Heart right ventricle (tissue), 16 donors: ENCODE measurements at regions not wholly inside any gene's neighbourhood (a gene's known extent, or its start where the extent isn't known, plus 50 kb on each side); places are given as distances from the start of the nearest gene placed in this dataset.

Experiments
- ATAC-seq, 8 donors: fragments of 200-7000 bp; cut with Tn5 transposase; one replicate each; pipeline ENCODE4 v1.9.1; 2020; ENCODE audit warnings: mild to moderate bottlenecking in 8 of 8, moderate library complexity in 8 of 8, moderate number of reproducible peaks in 1 of 8
- DNase-seq, 2 donors: peaks; one replicate each; pipeline ENCODE4 v3.0.0-alpha.2; 2020
- H3K27ac ChIP-seq, 10 donors: fragments of 200-600 bp; sonication (generic) in 2 of 10; one replicate each; pipeline versions ENCODE4 v1.5.0 to v1.8.0; 2020 to 2022; ENCODE audit warnings: mild to moderate bottlenecking in 3 of 10
- H3K27me3 ChIP-seq, 7 donors: fragments of 200-600 bp; one replicate each; pipeline ENCODE4 v1.8.0; 2021 to 2022; ENCODE audit warnings: mild to moderate bottlenecking in 2 of 7
- H3K36me3 ChIP-seq, 9 donors: fragments of 200-600 bp; sonication (generic) in 1 of 9; one replicate each; pipeline versions ENCODE4 v1.5.0 to v1.8.0; 2020 to 2022; ENCODE audit warnings: mild to moderate bottlenecking in 2 of 9
- H3K4me1 ChIP-seq, 9 donors: fragments of 200-600 bp; sonication (generic) in 1 of 9; one replicate each; pipeline versions ENCODE4 v1.5.0 to v1.8.0; 2020 to 2022; ENCODE audit warnings: mild to moderate bottlenecking in 4 of 9
- H3K4me3 ChIP-seq, 10 donors: fragments of 200-600 bp; sonication (generic) in 2 of 10; one replicate each; pipeline versions ENCODE4 v1.5.0 to v1.8.0; 2020 to 2022; ENCODE audit warnings: mild to moderate bottlenecking in 7 of 10, moderate library complexity in 2 of 10
- H3K9me3 ChIP-seq, 11 donors: fragments of 200-600 bp in 10 of 11; sonication (generic) in 2 of 11; one replicate each; pipeline versions ENCODE4 v1.5.0 to v1.8.0; 2013 to 2022; ENCODE audit warnings: mild to moderate bottlenecking in 2 of 11, control low read depth in 1 of 11, moderate library complexity in 1 of 11
- WGBS, 2 donors: extraction: QIAGEN DNeasy Blood & Tissue Kit; methylation state at CpG; one replicate each; pipeline ENCODE4 v1.1.7; 2013; ENCODE audit warnings: inconsistent platforms in 1 of 2; 5-methylcytosine and 5-hydroxymethylcytosine counted together
- intact Hi-C, 10 donors: fragments of 100-400 bp; cut with DNase I; formaldehyde crosslinking; loops; one replicate each; pipeline versions ENCODE4 v1.11.1 to v1.14.2; 2022
- TF ChIP-seq, protein P1 (sequence below), 9 donors: fragments of 200-600 bp; sonication (generic) in 2 of 9; IDR thresholded peaks; one replicate each; pipeline versions ENCODE4 v1.5.0 to v1.8.0; 2021 to 2022; ENCODE audit warnings: antibody characterized with exemption in 9 of 9, mild to moderate bottlenecking in 5 of 9, moderate library complexity in 1 of 9
- donor health status: Arrhythmogenic right ventricular cardiomyopathy.
- donor health status: ischemic (EF 13 %, LVEDD 7.1; RV severe dilation, severe dysfunction).
- donor health status: healthy with polysubstance abuse.
- donor health status: DM: no; HTN: yes; CAD: no.
- donor health status: DM: no; HTN: no; CAD: no.
- donor health status: ischemic (EF 25% LVEDD 6.9; RV normal size, moderate dysfunction).
- donor health status: ischemic (EF 25% LVEDD 5.7; RV mildly dilated, moderate dysfunction).
- donor health status: healthy.
- donor health status: DM: yes; HTN: yes; CAD: no.
- donor health status: Ischemic cardiomyopathy.
- donor health status: ischemic (EF 35%, LVEDD 5.7; RV mildly dilated, moderate dysfunction).
- donor health status: nonischemic (EF 11% LVEDD 7.7; RV severe dilation, severe dysfunction).
- donor health status: DM: yes; HTN: yes; CAD: no.
- donor health status: PGD.
- donor health status: ischemic (EF 29% LVEDD 5.4; RV normal size, mild dysfunction).
- donor health status: nonischemic (EF 23%, LVEDD 6.1; RV moderate dilation, normal function).

- Histone ChIP-seq H3K4me3 (no peak overlapping the region), H3K36me3 (no peaks in the 10 kb centered on the region), H3K27ac (no peak overlapping the region), H3K27me3 (no peaks in the 10 kb centered on the region), H3K4me1 (no peaks in the 10 kb centered on the region), H3K9me3 (no peaks in the 10 kb centered on the region)
- WGBS, 2 donors: 81 to 87% methylated on average over 6 of the region's 6 CpGs
- intact Hi-C loops: no loop called here
- ATAC-seq (no peak), DNase-seq (no peak)
- TF ChIP-seq, protein P1, sequence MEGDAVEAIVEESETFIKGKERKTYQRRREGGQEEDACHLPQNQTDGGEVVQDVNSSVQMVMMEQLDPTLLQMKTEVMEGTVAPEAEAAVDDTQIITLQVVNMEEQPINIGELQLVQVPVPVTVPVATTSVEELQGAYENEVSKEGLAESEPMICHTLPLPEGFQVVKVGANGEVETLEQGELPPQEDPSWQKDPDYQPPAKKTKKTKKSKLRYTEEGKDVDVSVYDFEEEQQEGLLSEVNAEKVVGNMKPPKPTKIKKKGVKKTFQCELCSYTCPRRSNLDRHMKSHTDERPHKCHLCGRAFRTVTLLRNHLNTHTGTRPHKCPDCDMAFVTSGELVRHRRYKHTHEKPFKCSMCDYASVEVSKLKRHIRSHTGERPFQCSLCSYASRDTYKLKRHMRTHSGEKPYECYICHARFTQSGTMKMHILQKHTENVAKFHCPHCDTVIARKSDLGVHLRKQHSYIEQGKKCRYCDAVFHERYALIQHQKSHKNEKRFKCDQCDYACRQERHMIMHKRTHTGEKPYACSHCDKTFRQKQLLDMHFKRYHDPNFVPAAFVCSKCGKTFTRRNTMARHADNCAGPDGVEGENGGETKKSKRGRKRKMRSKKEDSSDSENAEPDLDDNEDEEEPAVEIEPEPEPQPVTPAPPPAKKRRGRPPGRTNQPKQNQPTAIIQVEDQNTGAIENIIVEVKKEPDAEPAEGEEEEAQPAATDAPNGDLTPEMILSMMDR (IDR thresholded peaks at IDR 0.05): no peak
Observed at GRCh38 chr4:114100288-114101031, 121.0 kb upstream of the ARSJ start.

DNA sequence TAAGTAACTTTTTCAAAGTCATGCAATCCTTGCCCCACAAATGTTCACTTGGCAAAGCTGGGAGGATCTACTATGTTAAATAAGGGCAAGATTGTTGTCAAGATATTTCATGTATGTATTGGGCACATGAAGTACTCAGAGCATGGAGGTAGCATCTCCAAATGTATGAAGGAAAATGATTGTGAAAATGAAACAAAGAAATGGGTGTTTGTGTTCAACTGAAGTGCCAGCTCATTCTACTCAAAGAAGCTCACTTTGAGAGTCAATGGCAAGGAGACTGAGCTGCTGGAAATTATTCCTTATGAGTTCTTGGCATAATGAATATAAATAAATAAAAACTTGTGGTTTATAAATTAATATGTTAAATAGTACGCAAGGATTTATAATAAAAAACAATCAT lies 124.5 kb upstream of the ARSJ start:
- no peak overlapping the region for H3K4me3 ChIP-seq
- 92 to 98% methylated on average over 1 of the region's 1 CpG for WGBS, 2 donors
- TF ChIP-seq, protein P1 (IDR thresholded peaks at IDR 0.05): no peak
- no peak for ATAC-seq
- no peak overlapping the region for H3K27ac ChIP-seq
- no peaks in the 10 kb centered on the region for H3K4me1 ChIP-seq
- H3K27me3 ChIP-seq: no peaks in the 10 kb centered on the region
- intact Hi-C loops: no loop called here
- H3K36me3 ChIP-seq: no peaks in the 10 kb centered on the region
- H3K9me3 ChIP-seq: no peaks in the 10 kb centered on the region
- DNase-seq: no peak

DNA sequence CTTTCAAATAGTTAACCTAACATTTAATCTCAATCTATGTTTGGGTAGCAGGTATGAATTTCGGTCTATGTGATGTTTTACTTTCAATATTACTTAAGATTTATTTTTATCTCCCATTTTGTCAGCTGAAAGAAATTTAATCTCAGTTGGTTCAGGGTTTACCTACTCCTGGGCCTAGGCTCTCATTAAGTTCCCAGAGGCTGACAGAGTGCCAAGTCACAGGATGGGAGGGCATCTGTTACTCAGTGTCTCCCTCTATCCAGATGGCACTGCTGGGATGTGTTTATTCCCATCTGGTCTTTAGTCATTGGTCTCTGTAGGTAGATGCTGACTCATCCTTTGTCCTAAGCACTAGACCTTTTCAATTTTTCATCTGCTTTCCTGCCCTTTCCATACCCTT lies 129.4 kb upstream of the ARSJ start:
- DNase-seq (peak in 1 of 2 donors; percentile 10), ATAC-seq (peak in 2 of 8 donors; percentile 39 to 58)
- no peaks in the 10 kb centered on the region for H3K27me3 ChIP-seq
- intact Hi-C loops: no loop called here
- H3K4me3 ChIP-seq: no peak overlapping the region
- H3K9me3 ChIP-seq: no peaks in the 10 kb centered on the region
- WGBS, 2 donors: 87 to 95% methylated on average over 1 of the region's 1 CpG
- no peaks in the 10 kb centered on the region for H3K4me1 ChIP-seq
- TF ChIP-seq, protein P1 (IDR thresholded peaks at IDR 0.05): no peak
- H3K36me3 ChIP-seq: no peaks in the 10 kb centered on the region
- H3K27ac ChIP-seq: no peak overlapping the region

DNA sequence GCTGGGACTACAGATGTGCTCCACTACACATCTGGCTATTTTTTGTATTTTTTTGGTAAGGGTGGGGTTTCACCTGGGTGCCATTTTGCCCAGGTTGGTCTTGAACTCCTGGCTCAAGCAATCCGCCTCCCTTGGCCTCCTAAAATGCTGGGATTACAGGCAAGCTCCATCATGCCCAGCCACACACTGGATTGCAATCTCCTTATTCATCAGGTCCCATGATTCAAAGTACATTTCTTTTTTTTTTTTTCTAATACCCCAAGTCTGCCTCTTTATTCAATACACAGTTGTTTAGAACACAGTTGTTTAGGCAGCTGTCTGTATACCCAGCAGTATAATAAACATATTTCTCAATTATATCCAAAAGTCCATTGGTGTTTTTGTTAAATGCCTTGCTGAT lies 130.3 kb upstream of the ARSJ start:
- Histone ChIP-seq H3K9me3 (no peaks in the 10 kb centered on the region), H3K36me3 (no peaks in the 10 kb centered on the region), H3K27ac (no peak overlapping the region), H3K4me1 (no peaks in the 10 kb centered on the region), H3K27me3 (no peaks in the 10 kb centered on the region), H3K4me3 (no peak overlapping the region)
- TF ChIP-seq, protein P1 (IDR thresholded peaks at IDR 0.05): no peak
- WGBS, 2 donors: 90 to 100% methylated on average over 1 of the region's 1 CpG
- no peak for DNase-seq
- intact Hi-C loops: no loop called here
- no peak for ATAC-seq
